Cardiac muscle cell (in vitro differentiated cells and primary cell): ENCODE measurements at regions not wholly inside any gene's neighbourhood (a gene's known extent, or its start where the extent isn't known, plus 50 kb on each side); places are given as distances from the start of the nearest gene placed in this dataset.

ENCODE experiments used
- DNase-seq, 2 donors: peaks; one replicate each; pipeline versions ENCODE4 v3.0.0 to v3.0.0-alpha.2; 2010 to 2017; ENCODE audit warnings: low read depth in 1 of 2, low spot score in 1 of 2
- H3K27ac ChIP-seq: fragments of 200-600 bp; sonication (generic); 2 replicates; pipeline ENCODE4 v1.5.1; 2016
- H3K27me3 ChIP-seq: fragments of 200-600 bp; sonication (generic); 2 replicates; pipeline ENCODE4 v1.6.0; 2016; ENCODE audit warnings: control low read depth
- H3K36me3 ChIP-seq: fragments of 200-600 bp; sonication (generic); 2 replicates; pipeline ENCODE4 v1.5.1; 2016; ENCODE audit warnings: control low read depth
- H3K4me1 ChIP-seq: fragments of 200-600 bp; sonication (generic); 2 replicates; pipeline ENCODE4 v1.8.1; 2017; ENCODE audit warnings: low read depth, mild to moderate bottlenecking, mixed run types
- H3K4me3 ChIP-seq: fragments of 200-600 bp; sonication (generic); 2 replicates; pipeline ENCODE4 v1.5.1; 2016; ENCODE audit warnings: mild to moderate bottlenecking
- H3K9me3 ChIP-seq: fragments of 200-600 bp; sonication (generic); 2 replicates; pipeline ENCODE4 v1.5.1; 2017; ENCODE audit warnings: low read depth, mild to moderate bottlenecking, control low read depth
- CTCF ChIP-seq: IDR thresholded peaks from 2 replicates; pipeline ENCODE4 v1.5.1; 2012; ENCODE audit warnings: low read depth, mild to moderate bottlenecking, low read length

GRCh38 chr3:99110401-99110800 is 208.9 kb upstream of the DCBLD2 start:
- TF ChIP-seq CTCF = no peak
- no peaks in the 10 kb centered on the region for H3K27me3 ChIP-seq
- H3K27ac ChIP-seq = no peak overlapping the region
- no peaks in the 10 kb centered on the region for H3K4me1 ChIP-seq
- no peak overlapping the region for H3K4me3 ChIP-seq
- H3K9me3 ChIP-seq = no peaks in the 10 kb centered on the region
- no peaks in the 10 kb centered on the region for H3K36me3 ChIP-seq
- no peak for DNase-seq

GRCh38 chr3:99108508-99108907 is 207.0 kb upstream of the DCBLD2 start:
- Histone ChIP-seq H3K4me3 (no peak overlapping the region), H3K36me3 (no peaks in the 10 kb centered on the region), H3K27me3 (no peaks in the 10 kb centered on the region), H3K9me3 (no peaks in the 10 kb centered on the region), H3K4me1 (no peaks in the 10 kb centered on the region), H3K27ac (no peak overlapping the region)
- peak in 1 of 2 donors; percentile 97 for DNase-seq
- no peak for TF ChIP-seq CTCF

GRCh38 chr3:99094606-99095005 is 193.1 kb upstream of the DCBLD2 start:
- no peak overlapping the region for H3K27ac ChIP-seq
- no peaks in the 10 kb centered on the region for H3K4me1 ChIP-seq
- DNase-seq = no peak
- no peaks in the 10 kb centered on the region for H3K36me3 ChIP-seq
- H3K4me3 ChIP-seq = no peak overlapping the region
- no peaks in the 10 kb centered on the region for H3K27me3 ChIP-seq
- TF ChIP-seq CTCF = no peak
- H3K9me3 ChIP-seq = no peaks in the 10 kb centered on the region

GRCh38 chr3:99087277-99087676 is 185.8 kb upstream of the DCBLD2 start:
- no peak for TF ChIP-seq CTCF
- Histone ChIP-seq H3K27me3 (no peaks in the 10 kb centered on the region), H3K9me3 (no peaks in the 10 kb centered on the region), H3K4me3 (no peak overlapping the region), H3K36me3 (no peaks in the 10 kb centered on the region), H3K4me1 (no peaks in the 10 kb centered on the region), H3K27ac (no peak overlapping the region)
- no peak for DNase-seq

GRCh38 chr3:99084826-99085225 is 183.3 kb upstream of the DCBLD2 start:
- Histone ChIP-seq H3K4me3 (no peak overlapping the region), H3K4me1 (no peaks in the 10 kb centered on the region), H3K36me3 (no peaks in the 10 kb centered on the region), H3K27me3 (no peaks in the 10 kb centered on the region), H3K27ac (no peak overlapping the region), H3K9me3 (no peaks in the 10 kb centered on the region)
- no peak for TF ChIP-seq CTCF
- peak in 1 of 2 donors; percentile 5 for DNase-seq

- H3K27me3 ChIP-seq = no peaks in the 10 kb centered on the region
- DNase-seq = no peak
- H3K36me3 ChIP-seq = no peaks in the 10 kb centered on the region
- no peaks in the 10 kb centered on the region for H3K9me3 ChIP-seq
- H3K27ac ChIP-seq = no peak overlapping the region
- no peak overlapping the region for H3K4me3 ChIP-seq
- H3K4me1 ChIP-seq = no peaks in the 10 kb centered on the region
- no peak for TF ChIP-seq CTCF
Measured at GRCh38 chr3:99084156-99084555, 182.7 kb upstream of the DCBLD2 start.
